CD4-positive, alpha-beta T cell treated with Interleukin-15 for 1 hour (primary cell): ENCODE measurements at regions not wholly inside any gene's neighbourhood (a gene's known extent, or its start where the extent isn't known, plus 50 kb on each side); places are given as distances from the start of the nearest gene placed in this dataset.

Source experiments
- DNase-seq: peaks from one replicate; pipeline ENCODE4 v3.0.0-alpha.2; 2020

DNA sequence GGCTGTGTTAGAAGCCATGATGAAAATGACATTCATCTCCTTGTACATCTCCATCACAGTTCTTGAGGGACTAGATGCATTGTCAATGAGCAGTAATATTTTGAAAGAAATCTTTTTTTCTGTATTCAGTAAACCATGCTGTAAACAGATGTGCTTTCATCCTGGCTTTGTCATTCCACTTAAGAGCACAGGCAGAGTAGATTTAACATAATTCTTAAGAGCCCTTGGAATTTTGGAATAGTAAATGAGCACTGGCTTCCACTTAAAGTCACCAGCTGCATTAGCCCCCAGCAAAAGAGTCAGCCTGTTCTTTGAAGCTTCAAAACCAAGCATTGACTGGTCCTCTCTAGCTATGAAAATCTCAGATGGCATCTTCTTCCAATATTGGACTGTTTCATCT, 197.8 kb upstream of the HDDC2 start:
- no peak for DNase-seq

DNA sequence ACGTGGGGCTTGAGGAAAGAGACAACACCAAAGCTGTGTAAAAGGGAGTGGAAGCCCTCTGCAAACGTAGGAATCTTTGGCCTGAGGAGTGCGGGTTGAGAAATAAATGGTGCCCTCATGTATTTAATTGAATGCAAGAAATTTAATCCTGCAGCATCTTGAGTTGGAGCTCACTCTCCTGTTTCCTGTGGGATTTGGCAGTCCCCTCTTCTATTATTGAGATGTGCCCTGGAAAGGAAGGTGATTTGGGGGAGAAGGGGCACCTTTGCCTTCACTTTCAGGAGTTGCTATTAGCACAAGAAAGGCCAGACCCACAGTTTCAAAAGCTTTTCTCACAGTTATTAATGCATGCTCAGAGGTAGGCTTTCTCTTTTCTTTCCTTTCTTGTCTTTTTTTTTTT, 201.4 kb upstream of the HDDC2 start:
- DNase-seq = no peak

GRCh38 chr6:125507987-125508655, 206.4 kb upstream of the HDDC2 start:
- DNase-seq = no peak

DNA sequence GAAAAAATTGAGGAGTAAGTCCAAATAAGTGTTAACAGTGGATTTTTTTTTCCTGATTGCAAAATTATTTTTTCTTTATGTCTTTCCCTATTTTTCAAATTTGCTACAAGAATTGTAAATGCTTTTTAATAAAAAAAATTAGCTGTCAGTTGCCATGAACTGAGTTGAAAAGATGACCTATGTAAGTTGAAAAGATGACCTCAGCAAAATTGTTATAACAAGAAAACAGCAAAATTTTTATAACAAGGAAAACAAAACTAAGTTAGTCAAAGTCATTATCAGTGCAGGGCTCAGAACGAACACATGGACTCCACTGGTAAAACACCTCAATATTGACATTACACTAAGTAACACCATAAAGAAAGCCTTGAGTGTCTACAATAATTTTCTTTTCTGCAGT, 207.0 kb upstream of the HDDC2 start:
- DNase-seq = no peak

DNA sequence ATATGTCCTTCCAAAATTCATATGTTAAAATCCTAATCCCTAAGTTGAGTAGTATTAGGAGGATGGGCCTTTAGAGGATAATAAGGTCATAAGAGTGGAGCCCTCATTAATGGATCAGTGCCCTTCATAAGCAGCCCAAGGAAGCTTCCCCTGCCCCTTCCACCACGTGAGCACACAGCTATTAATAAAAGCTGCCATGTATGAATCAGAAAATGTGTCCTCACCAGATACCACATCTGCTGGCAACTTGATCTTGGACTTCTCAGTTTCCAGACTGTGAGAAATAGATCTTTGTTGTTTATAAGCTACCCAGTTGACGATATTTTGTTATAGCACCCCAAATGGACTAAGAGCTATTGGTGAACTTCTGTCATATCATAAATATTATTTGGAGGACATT, 207.7 kb upstream of the HDDC2 start:
- DNase-seq = no peak

- DNase-seq = no peak
Measured at GRCh38 chr6:125510405-125510804, 208.6 kb upstream of the HDDC2 start.

DNA sequence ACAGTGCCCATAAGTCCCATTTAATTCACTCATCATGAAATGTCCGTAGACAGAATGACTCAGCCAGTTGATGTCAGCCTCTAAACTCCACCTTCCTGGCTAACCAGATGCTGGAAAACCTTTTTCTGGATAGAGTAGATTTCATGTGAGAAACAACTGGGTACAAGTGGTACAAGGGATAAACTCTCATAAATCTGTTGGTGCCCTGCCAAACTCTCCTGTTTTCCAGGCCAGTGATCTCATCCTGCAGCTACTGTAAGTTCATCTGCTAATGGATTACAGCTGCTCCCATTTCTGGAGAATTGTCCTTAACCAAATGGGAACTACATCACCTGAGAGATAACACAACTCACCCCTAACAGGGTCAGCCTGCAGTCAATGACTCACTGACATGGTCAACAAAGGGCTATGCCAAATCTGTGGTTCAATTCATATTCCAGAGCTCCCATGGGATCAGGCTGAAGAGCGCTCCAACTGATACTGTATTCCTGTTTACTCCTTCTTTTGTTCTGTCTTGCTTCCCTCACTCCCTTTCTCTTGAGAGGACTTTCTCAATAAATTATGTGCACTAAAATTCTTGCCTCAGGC, 210.1 kb upstream of the HDDC2 start:
- DNase-seq = no peak

GRCh38 chr6:125512621-125513020, 210.9 kb upstream of the HDDC2 start:
- DNase-seq = no peak

DNA sequence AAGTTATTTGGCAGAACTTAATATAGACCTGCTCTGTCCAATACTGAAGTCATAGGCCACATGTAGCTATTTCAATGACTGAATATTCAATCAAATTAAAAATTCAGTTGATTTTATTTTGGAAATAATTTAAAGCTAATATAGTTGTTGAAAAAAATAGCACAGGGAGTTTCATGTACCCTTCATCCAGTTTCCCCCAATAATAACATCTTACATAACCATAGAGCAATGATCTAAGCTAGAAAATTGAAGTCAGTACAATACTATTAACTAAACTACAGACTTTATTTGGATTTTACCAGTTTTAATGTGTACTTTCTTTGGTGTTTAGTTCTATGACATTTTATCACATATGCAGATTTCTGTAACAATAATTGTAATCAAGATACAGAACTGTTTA, 212.2 kb upstream of the HDDC2 start:
- no peak for DNase-seq

- no peak for DNase-seq
Measured at GRCh38 chr6:125516644-125517043, 214.9 kb upstream of the HDDC2 start.

DNA sequence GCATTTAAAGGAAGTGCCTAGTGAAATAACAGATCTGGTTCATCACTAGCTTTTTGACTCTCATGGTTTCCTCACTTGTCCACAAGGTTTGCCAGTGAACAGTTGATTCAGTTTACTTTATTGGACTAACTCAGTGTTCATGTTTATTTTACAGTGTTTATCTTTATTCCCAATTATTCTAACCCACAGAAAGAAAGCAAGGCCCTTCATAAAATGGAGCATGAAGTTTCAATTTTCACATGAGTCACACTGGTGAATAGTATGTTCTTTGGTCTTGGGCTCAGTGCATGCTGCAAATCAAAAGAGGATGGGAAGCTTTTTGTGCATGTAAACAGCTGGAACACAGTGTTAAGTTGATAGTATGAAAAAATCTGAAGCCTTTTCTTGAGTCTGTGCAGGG, 217.6 kb upstream of the HDDC2 start:
- DNase-seq = no peak

- DNase-seq = no peak
Measured at GRCh38 chr6:125524356-125524755, 222.6 kb upstream of the HDDC2 start.

DNA sequence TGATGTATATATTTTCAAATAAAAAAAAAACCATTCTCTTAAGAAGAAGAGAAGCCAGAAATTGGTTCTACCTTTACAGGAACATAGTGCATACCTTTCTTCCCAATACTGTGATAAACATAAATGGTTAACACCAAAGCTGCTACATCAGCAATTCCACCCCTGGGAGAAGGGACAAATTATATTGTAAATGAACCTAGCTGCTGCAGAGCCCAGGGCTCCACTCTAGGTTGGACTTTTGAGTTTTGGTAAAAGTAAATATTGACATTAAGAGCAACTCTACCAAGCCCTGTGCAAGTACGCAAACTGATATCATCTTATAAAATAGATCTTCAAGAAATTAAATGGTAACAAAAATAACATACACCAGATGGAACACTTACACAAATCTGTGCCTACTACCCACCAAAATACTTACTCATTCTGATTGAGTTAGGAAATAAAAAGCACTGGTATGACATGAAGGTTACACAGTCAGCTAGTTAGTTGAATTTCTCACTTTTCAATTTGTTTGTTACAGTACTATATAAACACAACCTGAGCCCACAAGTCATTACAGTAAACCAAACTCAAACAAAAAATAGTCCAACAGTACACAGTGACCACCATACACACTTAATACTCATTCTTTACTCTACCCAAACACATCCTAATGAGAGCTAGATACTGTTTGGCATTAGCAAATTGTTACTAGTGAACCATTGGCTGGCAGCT, 223.3 kb upstream of the HEY2 start:
- DNase-seq = no peak

DNA sequence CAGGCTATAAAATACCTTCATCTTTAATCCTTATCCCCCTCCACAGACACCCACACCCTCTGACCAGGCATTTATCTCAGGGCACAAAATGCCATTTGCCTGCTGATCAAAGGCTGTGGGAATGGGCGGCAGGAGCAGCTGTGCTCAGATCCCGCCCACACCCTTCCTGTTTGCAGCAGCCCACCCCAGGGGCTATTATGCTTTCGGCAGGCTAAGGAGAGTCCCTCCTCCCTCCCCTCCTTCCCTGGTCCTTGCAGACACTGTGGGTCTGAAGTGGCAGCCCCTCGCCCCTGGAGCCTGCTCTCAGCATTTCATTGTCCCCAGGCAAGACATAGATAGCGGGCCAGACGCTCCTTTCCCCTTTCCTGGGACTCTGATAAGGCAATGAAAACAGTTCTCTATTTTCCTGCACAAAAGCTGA, 220.8 kb upstream of the HEY2 start:
- DNase-seq = no peak

DNA sequence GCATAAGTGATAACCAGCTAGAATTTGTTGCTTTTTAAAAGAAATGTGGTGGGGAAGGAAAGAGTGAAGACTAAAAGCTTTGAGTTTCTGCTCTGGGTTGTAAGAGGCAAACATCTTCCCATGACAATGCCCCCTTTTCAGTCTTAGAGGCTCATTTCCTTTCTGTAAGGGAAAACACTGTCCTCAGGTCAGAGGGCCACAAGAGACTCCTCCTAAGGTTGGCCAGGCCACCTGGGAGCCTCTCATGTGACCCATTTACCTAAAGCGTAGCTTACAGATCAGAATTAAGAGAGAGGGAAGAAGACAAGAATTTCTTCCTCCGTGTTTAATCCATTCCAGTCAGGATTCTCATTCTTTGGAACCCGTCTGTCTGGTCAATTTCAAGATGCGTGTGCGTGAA, 220.4 kb upstream of the HEY2 start:
- no peak for DNase-seq

DNA sequence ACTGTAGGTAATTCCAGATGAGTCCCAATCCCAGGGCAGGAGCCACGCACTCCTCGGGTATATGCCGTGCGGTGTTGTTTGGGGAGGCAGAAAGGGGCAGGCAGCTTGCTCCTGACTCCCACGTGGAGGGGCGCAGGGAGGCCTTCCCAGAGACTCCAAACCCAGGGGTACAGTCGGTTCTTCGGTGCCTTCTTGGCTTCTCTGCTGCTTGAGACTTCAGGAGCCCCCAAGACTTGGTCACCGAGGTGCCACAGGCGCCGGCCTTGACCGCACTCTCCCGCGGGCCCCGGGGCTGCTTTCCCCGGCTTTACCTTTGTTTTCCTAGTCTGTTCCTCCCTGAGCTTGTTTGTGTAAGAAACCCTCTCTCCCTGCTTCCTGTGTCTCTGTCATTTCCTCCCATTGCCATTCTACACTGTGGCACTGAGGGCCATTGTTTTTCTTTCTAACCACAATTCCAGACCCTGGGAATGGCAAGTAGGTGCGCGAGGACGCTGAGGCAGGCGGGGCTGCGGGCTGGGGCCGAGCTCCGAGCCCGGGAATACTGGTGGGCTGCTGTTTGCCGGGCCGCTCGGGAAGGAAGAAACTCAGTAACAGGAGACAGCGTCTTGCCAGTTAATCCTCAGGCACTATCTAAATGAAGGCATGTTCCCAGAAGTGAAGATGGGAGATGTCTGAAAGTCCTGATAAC, 215.6 kb upstream of the HEY2 start:
- no peak for DNase-seq

GRCh38 chr6:125534430-125535263, 214.8 kb upstream of the HEY2 start:
- DNase-seq = no peak

GRCh38 chr6:125537090-125537489, 212.3 kb upstream of the HEY2 start:
- DNase-seq = no peak

DNA sequence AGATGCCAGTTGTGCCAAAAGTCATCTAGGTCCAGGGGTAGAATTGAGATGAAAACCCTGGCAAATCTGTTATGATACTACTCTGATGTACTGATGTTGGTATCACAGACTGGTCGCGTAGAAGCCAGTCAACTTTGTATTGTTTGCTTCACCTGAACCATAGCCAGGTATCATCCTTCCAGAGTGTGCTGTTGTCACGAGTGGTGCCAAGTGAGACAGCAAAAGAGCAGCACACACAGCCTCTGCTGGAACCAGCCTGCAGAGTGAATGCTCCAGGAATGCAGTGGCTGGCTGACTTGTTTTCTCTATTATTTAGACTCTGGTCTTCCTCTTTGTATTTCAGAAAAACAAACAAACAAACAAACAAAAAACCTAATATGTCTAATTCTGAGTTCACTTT, 209.5 kb upstream of the HEY2 start:
- DNase-seq = no peak

GRCh38 chr6:125544819-125545218, 204.6 kb upstream of the HEY2 start:
- DNase-seq = no peak

GRCh38 chr6:125546841-125547251, 202.6 kb upstream of the HEY2 start:
- no peak for DNase-seq

DNA sequence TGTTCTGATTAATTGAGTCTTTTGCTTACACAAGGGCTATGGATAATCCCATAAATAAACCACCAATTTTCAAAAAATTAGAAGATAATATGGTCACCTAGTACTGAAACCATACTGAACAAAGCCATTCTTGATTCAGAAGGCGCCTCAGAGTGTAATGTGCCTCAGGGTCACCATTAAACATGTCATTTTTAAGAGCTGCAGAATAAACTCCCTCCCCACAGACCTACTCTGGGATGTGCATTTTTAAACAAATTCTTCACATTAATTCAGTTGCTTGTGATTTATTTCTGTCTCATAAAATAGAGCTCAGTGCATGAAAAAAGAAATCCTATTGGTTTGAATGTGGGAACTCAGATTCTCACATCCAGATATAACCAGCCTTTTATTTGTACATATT, 202.1 kb upstream of the HEY2 start:
- no peak for DNase-seq
